SK-MEL-5 (cell line): ENCODE measurements at regions not wholly inside any gene's neighbourhood (a gene's known extent, or its start where the extent isn't known, plus 50 kb on each side); places are given as distances from the start of the nearest gene placed in this dataset.

Experiments
- DNase-seq: peaks from one replicate; pipeline ENCODE4 v3.0.0-alpha.2; 2016; ENCODE audit warnings: low read depth, low spot score
- in situ Hi-C: cut with HindIII; loops from 2 replicates; pipeline ENCODE4 v1.10.0; 2016; ENCODE audit warnings: low sequenced_read_pairs, high pct_unique_total_duplicates, low pct_unique_long_range_greater_than_20kb

DNA sequence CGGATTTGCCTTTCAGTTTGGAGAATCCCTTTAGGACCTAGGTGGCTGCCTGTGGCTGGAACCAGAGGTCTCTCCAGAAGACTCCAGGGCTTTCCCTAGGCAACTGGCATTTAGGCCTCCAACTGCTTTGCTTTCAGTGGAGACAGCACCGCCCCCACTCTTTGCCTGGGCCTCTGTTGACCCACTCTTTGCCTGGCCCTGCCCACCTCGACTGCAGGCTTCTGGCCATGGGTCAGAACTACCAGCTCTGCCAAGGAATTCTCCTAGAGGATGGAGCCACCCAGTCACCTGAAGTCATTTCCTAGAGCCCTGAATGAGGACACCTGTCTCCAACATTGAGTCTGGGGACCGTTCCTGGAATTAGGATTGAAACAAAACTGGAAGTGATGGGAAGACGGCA is 439.0 kb upstream of the CDH4 start:
- in situ Hi-C loops: no loop called here
- no peak for DNase-seq

GRCh38 chr20:60815656-60816055 is 436.4 kb upstream of the CDH4 start:
- DNase-seq: no peak
- in situ Hi-C loops: no loop called here

DNA sequence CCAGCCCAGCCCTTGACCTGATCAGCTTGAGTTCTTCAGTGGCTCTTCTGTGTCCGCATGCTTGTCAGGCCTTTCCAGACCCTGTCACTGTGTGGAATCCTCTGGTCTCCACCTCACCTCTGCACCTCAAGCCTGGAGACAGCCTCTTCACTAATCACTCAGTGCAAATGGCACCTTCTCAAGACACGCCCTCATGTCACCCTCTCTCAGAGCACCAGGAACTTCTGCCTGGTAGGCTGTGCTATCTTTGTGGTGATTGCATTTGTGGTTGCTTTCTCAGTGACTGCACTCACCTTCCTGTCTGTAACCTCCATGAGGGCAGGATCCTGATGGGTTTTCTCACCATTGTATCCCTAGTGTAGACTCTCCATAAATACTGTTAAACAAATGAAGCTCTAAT is 435.2 kb upstream of the CDH4 start:
- in situ Hi-C loops: no loop called here
- no peak for DNase-seq

DNA sequence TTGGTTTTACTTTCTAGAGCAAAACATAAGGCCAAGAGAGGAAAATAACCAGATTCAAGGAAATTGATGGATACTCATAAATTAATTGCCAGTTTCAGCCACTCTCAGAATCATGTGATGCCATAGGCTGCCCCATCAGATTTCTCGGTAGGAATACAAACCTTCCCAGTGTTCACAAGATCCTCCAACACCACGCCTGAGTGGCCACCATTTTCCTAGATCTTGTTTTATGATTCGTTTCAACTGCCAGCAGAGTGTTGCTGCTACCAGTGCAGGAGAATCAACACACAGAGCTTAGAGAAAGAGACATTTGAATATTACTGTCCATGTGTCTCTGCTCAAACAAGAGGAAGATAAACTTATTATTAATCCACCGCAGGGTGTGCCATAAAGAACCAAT is 434.2 kb upstream of the CDH4 start:
- no peak for DNase-seq
- in situ Hi-C loops: no loop called here

GRCh38 chr20:60819511-60819910 is 432.6 kb upstream of the CDH4 start:
- no peak for DNase-seq
- in situ Hi-C loops: no loop called here

DNA sequence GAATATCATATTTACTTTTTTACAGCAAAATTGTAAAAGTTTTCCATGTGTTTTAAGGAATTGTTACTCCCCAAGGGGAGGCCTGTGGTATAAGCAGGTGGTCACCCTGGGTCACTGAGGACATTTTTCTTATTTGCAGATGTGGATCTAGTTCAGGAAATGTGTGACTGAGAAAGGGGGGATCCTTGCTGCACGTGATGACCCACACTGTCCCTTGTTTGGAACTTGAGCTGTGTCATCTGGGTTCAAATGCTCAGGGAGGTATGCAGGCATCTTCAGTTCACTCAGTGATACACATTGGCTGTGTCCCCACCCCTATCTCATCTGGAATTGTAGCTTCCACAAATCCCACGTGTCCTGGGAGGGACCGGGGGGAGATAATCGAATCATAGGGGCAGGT is 431.9 kb upstream of the CDH4 start:
- in situ Hi-C loops: no loop called here
- DNase-seq: no peak

DNA sequence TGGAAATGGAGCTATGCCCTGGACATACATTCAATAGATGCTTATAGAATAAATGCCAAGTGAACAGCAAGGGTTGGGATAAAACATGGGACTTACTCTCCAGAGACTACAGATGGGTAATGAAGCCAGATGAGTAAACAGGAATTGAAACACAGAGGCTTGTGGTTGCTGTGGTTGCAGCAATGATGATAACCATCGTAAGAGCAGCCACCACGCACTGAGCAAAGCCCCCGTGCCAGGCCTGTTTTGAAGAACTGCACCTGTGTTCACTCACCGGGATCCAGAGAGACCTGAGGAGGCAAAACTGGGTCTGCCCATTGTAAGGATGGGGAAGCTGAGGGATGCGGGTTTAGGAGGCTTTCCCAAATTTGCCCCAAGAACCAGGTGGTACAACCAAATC is 431.1 kb upstream of the CDH4 start:
- DNase-seq: no peak
- in situ Hi-C loops: no loop called here

GRCh38 chr20:60822699-60823607 is 429.1 kb upstream of the CDH4 start:
- DNase-seq: no peak
- in situ Hi-C loops: no loop called here

- no peak for DNase-seq
- in situ Hi-C loops: no loop called here
Measured at GRCh38 chr20:60835876-60836275, 416.2 kb upstream of the CDH4 start.

DNA sequence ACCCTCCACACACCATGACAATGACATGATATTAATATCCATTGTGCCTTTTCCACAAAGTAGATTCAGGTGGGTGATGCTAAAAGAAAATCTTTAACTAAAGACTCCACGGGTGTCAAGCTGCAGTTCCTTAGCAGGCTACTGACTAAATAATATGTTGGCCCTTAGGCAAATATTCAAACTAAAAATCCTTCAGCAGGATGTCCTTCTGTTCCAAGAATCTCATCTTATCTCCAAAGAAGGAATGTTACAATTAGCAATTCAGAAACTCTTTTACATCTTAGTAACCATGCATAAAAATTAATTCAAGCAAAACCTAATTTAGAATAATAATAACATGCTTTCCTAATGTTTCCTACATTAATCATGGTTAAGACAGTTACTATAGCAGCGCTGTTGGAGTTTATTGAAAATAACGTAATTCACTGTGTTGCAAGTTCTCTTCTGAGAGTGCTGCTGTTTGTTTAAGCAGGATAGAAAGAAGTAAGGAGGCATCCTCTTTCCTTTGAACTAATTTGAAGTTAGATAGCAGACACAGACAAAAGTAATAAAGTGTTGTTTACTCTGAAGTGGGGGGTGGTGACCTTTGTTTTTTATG is 414.8 kb upstream of the CDH4 start:
- in situ Hi-C loops: no loop called here
- DNase-seq: no peak

DNA sequence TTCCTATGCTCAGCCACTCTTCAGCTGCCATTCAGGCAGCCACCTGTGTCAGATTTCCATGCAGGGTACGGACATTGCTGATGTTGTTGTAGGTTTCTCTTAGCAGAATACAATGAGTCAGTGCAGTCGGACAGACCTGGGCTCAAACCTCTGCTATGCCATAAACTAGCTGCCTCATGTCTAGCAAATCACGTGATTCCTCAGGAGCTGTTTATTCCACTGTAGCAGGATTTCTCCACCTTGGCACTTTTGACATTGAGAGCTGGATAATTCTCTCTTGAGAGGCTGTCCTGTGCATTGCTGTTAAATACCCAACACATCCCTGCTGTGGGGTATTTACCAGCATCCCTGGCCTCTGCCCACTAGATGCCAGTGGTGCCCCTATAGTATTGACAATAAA is 413.8 kb upstream of the CDH4 start:
- in situ Hi-C loops: no loop called here
- DNase-seq: no peak

DNA sequence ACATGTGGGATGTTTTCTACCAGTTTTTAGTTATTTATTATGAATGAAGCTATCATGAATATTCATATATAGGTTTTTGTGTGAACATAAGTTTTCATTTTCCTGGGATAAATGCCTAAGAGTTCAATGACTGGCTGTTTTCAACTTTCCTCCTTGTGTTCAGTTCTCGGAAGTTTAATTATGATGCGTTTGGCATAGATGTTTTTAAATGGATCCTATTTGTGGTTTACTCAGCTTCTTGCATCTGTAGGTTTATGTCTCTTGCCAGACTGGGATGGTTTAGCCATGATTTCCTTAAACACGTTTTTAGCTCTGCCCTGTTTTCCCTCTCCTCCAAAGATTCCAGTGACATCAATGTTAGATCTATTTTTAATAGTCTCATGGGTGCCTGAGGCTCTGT is 411.1 kb upstream of the CDH4 start:
- in situ Hi-C loops: no loop called here
- DNase-seq: no peak

- DNase-seq: no peak
Measured at GRCh38 chr20:60845146-60845545, 406.9 kb upstream of the CDH4 start.

GRCh38 chr20:60851826-60852704 is 400.0 kb upstream of the CDH4 start:
- DNase-seq: peak; percentile 41
- in situ Hi-C loops: no loop called here

More at GRCh38 chr20:60845146-60845545, 406.9 kb upstream of the CDH4 start:
- in situ Hi-C loops: no loop called here

GRCh38 chr20:60857708-60858107 is 394.4 kb upstream of the CDH4 start:
- in situ Hi-C loops: no loop called here
- DNase-seq: peak; percentile 18

DNA sequence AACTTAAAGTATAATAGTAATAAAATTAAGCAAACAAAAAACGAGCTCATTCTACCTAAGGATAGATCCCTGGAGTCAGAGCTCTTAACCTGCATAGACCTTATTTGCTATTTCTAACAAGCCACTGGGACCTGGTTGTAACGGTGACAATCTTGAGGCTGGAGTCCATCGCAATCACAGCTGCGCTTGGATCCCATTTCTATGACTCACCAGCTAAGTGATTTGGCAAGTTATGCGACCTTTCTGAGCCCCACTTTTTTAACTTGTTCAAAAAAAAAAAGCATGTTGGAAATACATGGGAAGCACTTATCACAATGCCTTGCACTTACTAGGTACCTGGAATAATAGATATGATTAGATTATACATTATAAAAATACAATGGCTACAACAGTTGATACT is 389.5 kb upstream of the CDH4 start:
- in situ Hi-C loops: no loop called here
- DNase-seq: no peak

DNA sequence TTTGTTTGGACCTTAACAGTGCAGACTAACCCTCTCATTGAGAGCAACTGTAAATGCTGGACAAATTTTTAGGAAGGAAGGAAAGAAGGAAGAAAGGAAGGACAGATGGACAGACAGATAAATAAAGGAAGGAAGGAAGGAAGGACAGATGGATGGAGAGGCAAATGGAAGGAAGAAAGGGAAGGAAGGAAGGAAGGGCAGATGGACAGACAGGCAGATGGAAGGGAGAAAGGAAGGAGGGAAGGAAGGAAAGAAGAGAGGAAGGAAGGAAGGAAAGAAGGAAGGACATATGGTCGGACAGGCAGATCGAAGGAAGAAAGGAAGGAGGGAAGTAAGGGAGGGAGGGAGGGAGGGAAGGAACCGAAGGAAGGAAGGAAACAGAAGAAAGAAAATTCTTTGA is 388.5 kb upstream of the CDH4 start:
- in situ Hi-C loops: no loop called here
- DNase-seq: no peak

- in situ Hi-C loops: no loop called here
- DNase-seq: no peak
Measured at GRCh38 chr20:60867589-60867988, 384.5 kb upstream of the CDH4 start.
